GM23248 (cell line): ENCODE measurements at regions not wholly inside any gene's neighbourhood (a gene's known extent, or its start where the extent isn't known, plus 50 kb on each side); places are given as distances from the start of the nearest gene placed in this dataset.

Source experiments
- EZH2 ChIP-seq: fragments of 200-600 bp; sonication (generic); IDR thresholded peaks from 2 replicates; pipeline ENCODE4 v1.6.1; 2018; ENCODE audit warnings: antibody characterized with exemption, mild to moderate bottlenecking; ENCODE audit not compliant: insufficient read depth, poor library complexity, severe bottlenecking
- EZH2phosphoT487 ChIP-seq: fragments of 200-600 bp; sonication (generic); IDR thresholded peaks from 2 replicates; pipeline ENCODE4 v1.6.1; 2018; ENCODE audit warnings: antibody characterized with exemption, moderate library complexity, mild to moderate bottlenecking, low read depth; ENCODE audit not compliant: insufficient read depth

- TF ChIP-seq EZH2 (no peak), EZH2phosphoT487 (no peak)
Measured at GRCh38 chr11:26782220-26782965, 60.5 kb upstream of the SLC5A12 start.
